Right lobe of liver (tissue), 4 donors: ENCODE measurements at regions not wholly inside any gene's neighbourhood (a gene's known extent, or its start where the extent isn't known, plus 50 kb on each side); places are given as distances from the start of the nearest gene placed in this dataset.

Source experiments
- CTCF ChIP-seq, 4 donors: fragments of 200-600 bp in 3 of 4; fragments of 450-650 bp in 1 of 4; IDR thresholded peaks; one replicate each; pipeline versions ENCODE4 v1.5.1 to v1.8.0; 2016 to 2022; ENCODE audit warnings: antibody characterized with exemption in 4 of 4, mild to moderate bottlenecking in 2 of 4
- POLR2A ChIP-seq: fragments of 450-650 bp; IDR thresholded peaks from one replicate; pipeline ENCODE4 v1.6.1; 2017; ENCODE audit warnings: antibody characterized with exemption, mild to moderate bottlenecking
- donor health status: DM: no; HTN: no; CAD: no.
- donor health status: DM: no; HTN: no; CAD: no.
- donor health status: DM: no; HTN: yes; CAD: no.

DNA sequence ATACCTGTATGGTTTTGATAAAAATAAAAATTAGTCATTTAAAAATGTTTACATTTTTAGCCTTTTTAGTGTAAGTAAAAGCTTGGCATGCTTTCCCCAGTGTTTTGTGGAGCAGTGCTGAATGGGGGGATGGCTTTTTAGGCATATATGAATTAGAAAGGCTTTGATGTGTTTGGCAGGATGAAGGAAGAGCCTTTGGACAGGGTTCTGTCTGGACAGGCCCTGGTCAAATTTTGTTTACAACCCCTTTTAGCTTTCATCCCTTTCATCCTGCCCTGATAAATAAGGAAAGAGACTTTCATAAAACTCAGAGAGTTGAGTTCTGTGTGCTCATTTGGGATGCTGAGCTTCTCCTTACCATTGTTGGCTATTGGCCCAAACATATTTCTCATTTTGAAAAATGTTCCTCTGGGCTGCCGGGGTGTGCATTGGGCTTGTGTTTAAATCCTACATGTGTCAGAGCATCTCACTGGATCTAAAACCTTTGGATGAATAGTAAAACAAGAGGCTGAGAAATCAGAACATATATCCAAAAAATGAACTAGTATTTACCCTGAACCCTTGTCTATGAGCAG is 68.1 kb upstream of the PHYHIPL start:
- TF ChIP-seq CTCF (IDR thresholded peaks at IDR 0.05) (no peak), POLR2A (no peak)
